ENCODE measurements at regions not wholly inside any gene's neighbourhood (a gene's known extent, or its start where the extent isn't known, plus 50 kb on each side); places are given as distances from the start of the nearest gene placed in this dataset.

GRCh38 chr4:112978691-112979472, 70.6 kb upstream of the ANK2 start:
- Histone ChIP-seq H3K36me3 (no peaks in the 10 kb centered on the region), H3K9me3 (ENCODE audit: low read depth) (no peaks in the 10 kb centered on the region), H3K4me3 (no peak overlapping the region), H3K27ac (no peak overlapping the region), H3K4me1 (ENCODE audit: low read depth) (no peaks in the 10 kb centered on the region), H3K27me3 (no peaks in the 10 kb centered on the region)
- TF ChIP-seq CTCF (IDR thresholded peaks at IDR 0.05; ENCODE audit: low read depth, low read length) = no peak
- DNase-seq (ENCODE audit: low read depth in 1 of 2, low spot score in 1 of 2) = no peak

GRCh38 chr4:112979881-112980421, 69.5 kb upstream of the ANK2 start:
- Histone ChIP-seq H3K36me3 (no peaks in the 10 kb centered on the region), H3K9me3 (ENCODE audit: low read depth) (no peaks in the 10 kb centered on the region), H3K4me1 (ENCODE audit: low read depth) (no peaks in the 10 kb centered on the region), H3K27ac (no peak overlapping the region), H3K4me3 (no peak overlapping the region), H3K27me3 (no peaks in the 10 kb centered on the region)
- TF ChIP-seq CTCF (IDR thresholded peaks at IDR 0.05; ENCODE audit: low read depth, low read length) = no peak
- DNase-seq (ENCODE audit: low read depth in 1 of 2, low spot score in 1 of 2) = no peak

- Histone ChIP-seq H3K4me3 (no peak overlapping the region), H3K4me1 (ENCODE audit: low read depth) (no peaks in the 10 kb centered on the region), H3K27me3 (no peaks in the 10 kb centered on the region), H3K36me3 (no peaks in the 10 kb centered on the region), H3K27ac (no peak overlapping the region), H3K9me3 (ENCODE audit: low read depth) (no peaks in the 10 kb centered on the region)
- peak in 1 of 2 donors; percentile 1 for DNase-seq (ENCODE audit: low read depth in 1 of 2, low spot score in 1 of 2)
- peak; percentile 2 for TF ChIP-seq CTCF (IDR thresholded peaks at IDR 0.05; ENCODE audit: low read depth, low read length)
Measured at GRCh38 chr4:112982680-112983079, 66.8 kb upstream of the ANK2 start.

GRCh38 chr4:112994732-112995464, 54.6 kb upstream of the ANK2 start:
- H3K36me3 ChIP-seq = no peaks in the 10 kb centered on the region
- no peak overlapping the region for H3K27ac ChIP-seq
- no peaks in the 10 kb centered on the region for H3K9me3 ChIP-seq (ENCODE audit: low read depth)
- no peak for TF ChIP-seq CTCF (IDR thresholded peaks at IDR 0.05; ENCODE audit: low read depth, low read length)
- no peak for DNase-seq (ENCODE audit: low read depth in 1 of 2, low spot score in 1 of 2)
- H3K4me1 ChIP-seq (ENCODE audit: low read depth) = no peaks in the 10 kb centered on the region
- no peak overlapping the region for H3K4me3 ChIP-seq
- no peaks in the 10 kb centered on the region for H3K27me3 ChIP-seq

Data from cardiac muscle cell (in vitro differentiated cells and primary cell).